ENCODE measurements at regions not wholly inside any gene's neighbourhood (a gene's known extent, or its start where the extent isn't known, plus 50 kb on each side); places are given as distances from the start of the nearest gene placed in this dataset.
A peak's percentile ranks its signal among the peaks of the same experiment; 100 is the strongest.

DNA sequence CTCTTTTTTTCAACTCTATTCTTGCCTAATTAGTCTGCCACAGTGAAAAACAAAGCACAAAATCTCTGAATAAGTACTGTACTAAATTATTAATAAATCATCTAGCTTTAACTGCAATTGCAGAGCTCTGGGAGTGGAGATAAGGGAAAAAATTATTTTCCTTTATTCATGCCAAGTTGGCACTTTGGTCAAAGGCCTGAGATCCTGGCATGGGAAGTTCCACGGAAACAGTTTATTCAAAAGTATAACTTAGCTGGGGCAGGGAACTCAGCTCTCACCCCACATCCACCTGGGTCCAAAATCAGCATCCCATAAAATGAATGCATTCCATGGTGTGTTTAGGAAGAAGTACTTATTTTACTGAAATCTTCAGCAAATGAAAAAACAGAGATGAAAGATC is 185.2 kb upstream of the APCDD1 start:
- peaks cover 0 to 5% (median 5%) of the 10 kb centered on the region in 3 donors for H3K4me1 ChIP-seq (ENCODE audit: control insufficient read depth in 3 of 3, insufficient read depth in 3 of 3, low read length in 3 of 3)
- H3K9ac ChIP-seq (ENCODE audit: low read depth in 1 of 3, low read length in 3 of 3), result no peak overlapping the region
- no peak overlapping the region for H3K27ac ChIP-seq (ENCODE audit: low read depth, low read length)
- H3K27me3 ChIP-seq (ENCODE audit: control insufficient read depth in 3 of 3, insufficient read depth in 3 of 3, low read length in 3 of 3), result no peaks in the 10 kb centered on the region
- H3K9me3 ChIP-seq (ENCODE audit: control insufficient read depth in 3 of 3, low read length in 3 of 3), result no peaks in the 10 kb centered on the region
- no peak overlapping the region for H3K4me3 ChIP-seq (ENCODE audit: low read length in 3 of 3)
- H3K36me3 ChIP-seq (ENCODE audit: control insufficient read depth in 3 of 3, insufficient read depth in 3 of 3, low read length in 3 of 3), result no peaks in the 10 kb centered on the region

DNA sequence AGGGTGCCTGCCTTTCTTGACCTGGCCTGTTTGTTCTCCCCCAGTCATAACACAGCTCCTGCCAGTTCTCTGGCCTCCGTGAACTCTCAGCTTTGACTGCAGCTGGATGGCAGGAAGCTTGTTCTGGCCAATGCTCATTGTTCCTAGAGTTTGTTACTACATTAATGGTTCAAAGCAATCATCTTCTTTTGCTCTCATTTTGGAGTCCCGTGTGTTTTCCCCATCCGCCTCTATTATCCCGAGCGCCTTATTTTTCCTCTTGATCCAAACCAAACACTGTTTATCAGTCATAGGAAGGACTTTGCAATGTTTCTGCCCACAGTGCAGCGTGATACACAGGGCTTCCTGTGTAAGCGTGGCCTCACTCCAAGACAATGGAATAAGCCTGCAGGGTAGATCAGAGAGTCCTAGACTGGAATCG is 184.3 kb upstream of the APCDD1 start:
- Histone ChIP-seq H3K4me1 (ENCODE audit: control insufficient read depth in 3 of 3, insufficient read depth in 3 of 3, low read length in 3 of 3) (peaks cover 0 to 5% (median 5%) of the 10 kb centered on the region in 3 donors), H3K36me3 (ENCODE audit: control insufficient read depth in 3 of 3, insufficient read depth in 3 of 3, low read length in 3 of 3) (no peaks in the 10 kb centered on the region), H3K27me3 (ENCODE audit: control insufficient read depth in 3 of 3, insufficient read depth in 3 of 3, low read length in 3 of 3) (no peaks in the 10 kb centered on the region), H3K9me3 (ENCODE audit: control insufficient read depth in 3 of 3, low read length in 3 of 3) (no peaks in the 10 kb centered on the region), H3K4me3 (ENCODE audit: low read length in 3 of 3) (no peak overlapping the region), H3K27ac (ENCODE audit: low read depth, low read length) (no peak overlapping the region), H3K9ac (ENCODE audit: low read depth in 1 of 3, low read length in 3 of 3) (no peak overlapping the region)

DNA sequence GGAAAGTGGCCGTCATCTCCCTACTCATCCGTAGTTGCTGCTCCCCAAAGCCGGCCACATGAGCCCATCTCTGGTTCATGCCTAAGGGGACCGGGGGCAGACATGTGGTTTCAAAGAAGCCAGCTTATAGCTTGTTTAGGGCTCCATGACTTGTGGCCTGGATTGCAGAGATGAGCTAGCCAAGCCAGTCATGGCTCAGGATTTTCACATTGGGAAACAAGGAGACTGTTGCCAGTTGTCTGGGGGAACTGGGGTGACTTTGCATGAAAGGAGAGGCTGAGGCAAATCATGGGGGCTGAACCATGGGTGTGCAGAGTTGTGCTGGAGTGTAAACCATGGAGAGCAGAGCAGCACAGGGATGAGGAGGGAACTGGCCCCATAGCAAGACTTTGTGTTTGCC is 183.0 kb upstream of the APCDD1 start:
- no peak overlapping the region for H3K9ac ChIP-seq (ENCODE audit: low read depth in 1 of 3, low read length in 3 of 3)
- no peak overlapping the region for H3K4me3 ChIP-seq (ENCODE audit: low read length in 3 of 3)
- no peaks in the 10 kb centered on the region for H3K27me3 ChIP-seq (ENCODE audit: control insufficient read depth in 3 of 3, insufficient read depth in 3 of 3, low read length in 3 of 3)
- H3K36me3 ChIP-seq (ENCODE audit: control insufficient read depth in 3 of 3, insufficient read depth in 3 of 3, low read length in 3 of 3), result no peaks in the 10 kb centered on the region
- H3K4me1 ChIP-seq (ENCODE audit: control insufficient read depth in 3 of 3, insufficient read depth in 3 of 3, low read length in 3 of 3), result peaks cover 0 to 5% (median 5%) of the 10 kb centered on the region in 3 donors
- no peaks in the 10 kb centered on the region for H3K9me3 ChIP-seq (ENCODE audit: control insufficient read depth in 3 of 3, low read length in 3 of 3)
- H3K27ac ChIP-seq (ENCODE audit: low read depth, low read length), result no peak overlapping the region

DNA sequence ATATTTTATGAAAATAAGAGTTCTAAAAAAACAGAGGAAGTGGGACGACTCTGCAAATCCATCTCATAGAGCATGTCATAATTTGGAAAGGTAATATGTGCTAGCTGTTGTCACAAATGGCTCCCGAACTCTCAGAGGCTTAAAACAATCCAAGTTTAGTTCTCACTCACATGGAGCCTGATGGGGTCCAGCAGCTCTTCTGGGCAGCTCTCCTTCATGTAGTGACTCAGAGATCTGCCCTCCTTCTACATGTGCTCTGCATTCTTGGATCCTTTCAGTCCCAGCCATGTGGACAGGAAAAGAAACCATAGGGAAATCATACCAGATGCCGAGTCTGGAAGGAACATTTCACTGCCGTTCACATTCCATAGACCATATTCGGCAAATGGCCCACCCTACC is 180.1 kb upstream of the APCDD1 start:
- H3K9me3 ChIP-seq (ENCODE audit: control insufficient read depth in 3 of 3, low read length in 3 of 3), result no peaks in the 10 kb centered on the region
- H3K4me1 ChIP-seq (ENCODE audit: control insufficient read depth in 3 of 3, insufficient read depth in 3 of 3, low read length in 3 of 3), result peaks cover 0 to 5% (median 5%) of the 10 kb centered on the region in 3 donors
- no peak overlapping the region for H3K4me3 ChIP-seq (ENCODE audit: low read length in 3 of 3)
- H3K9ac ChIP-seq (ENCODE audit: low read depth in 1 of 3, low read length in 3 of 3), result no peak overlapping the region
- no peaks in the 10 kb centered on the region for H3K36me3 ChIP-seq (ENCODE audit: control insufficient read depth in 3 of 3, insufficient read depth in 3 of 3, low read length in 3 of 3)
- H3K27ac ChIP-seq (ENCODE audit: low read depth, low read length), result no peak overlapping the region
- H3K27me3 ChIP-seq (ENCODE audit: control insufficient read depth in 3 of 3, insufficient read depth in 3 of 3, low read length in 3 of 3), result no peaks in the 10 kb centered on the region

DNA sequence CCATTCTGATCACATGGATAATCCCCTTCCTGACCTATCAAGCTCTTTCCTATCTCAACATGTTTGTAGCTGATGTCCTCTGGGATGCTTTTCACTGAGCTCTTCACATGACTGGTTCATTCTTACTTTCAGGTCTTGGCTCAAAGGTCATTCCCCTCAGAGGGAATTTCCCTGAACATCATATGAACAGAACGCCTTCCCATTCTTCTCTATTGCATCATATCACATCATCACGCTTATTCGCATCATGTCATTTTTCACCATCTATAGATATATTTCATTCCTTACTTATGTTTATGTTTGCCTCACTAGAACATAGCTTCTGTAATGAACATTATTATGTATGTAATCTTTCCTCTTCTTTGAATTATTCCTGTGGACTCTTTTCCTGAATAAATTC is 178.9 kb upstream of the APCDD1 start:
- no peaks in the 10 kb centered on the region for H3K9me3 ChIP-seq (ENCODE audit: control insufficient read depth in 3 of 3, low read length in 3 of 3)
- H3K4me3 ChIP-seq (ENCODE audit: low read length in 3 of 3), result no peak overlapping the region
- no peaks in the 10 kb centered on the region for H3K36me3 ChIP-seq (ENCODE audit: control insufficient read depth in 3 of 3, insufficient read depth in 3 of 3, low read length in 3 of 3)

DNA sequence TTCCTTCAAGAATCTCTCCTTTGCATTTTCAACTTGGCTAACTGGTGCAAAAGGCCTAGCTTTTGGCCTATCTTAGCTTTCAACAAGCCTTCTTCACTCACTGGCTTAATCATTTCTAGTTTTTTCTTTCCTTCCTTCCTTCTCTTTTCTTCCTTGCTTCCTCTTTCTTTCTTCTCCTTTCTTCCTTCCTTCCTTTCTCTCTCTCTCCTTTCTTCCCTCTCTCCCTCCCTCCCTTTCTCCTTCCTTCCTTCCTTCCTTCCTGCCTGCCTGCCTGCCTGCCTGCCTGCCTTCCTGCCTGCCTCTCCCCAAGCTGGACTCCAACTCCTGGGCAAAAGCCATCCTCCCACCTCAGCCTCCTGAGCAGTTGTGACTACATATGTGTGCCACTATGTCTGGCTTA is 176.2 kb upstream of the APCDD1 start:
- H3K4me3 ChIP-seq (ENCODE audit: low read length in 3 of 3), result no peak overlapping the region
- H3K9ac ChIP-seq (ENCODE audit: low read depth in 1 of 3, low read length in 3 of 3), result no peak overlapping the region
- H3K4me1 ChIP-seq (ENCODE audit: control insufficient read depth in 3 of 3, insufficient read depth in 3 of 3, low read length in 3 of 3), result peaks cover 0 to 3% (median 0%) of the 10 kb centered on the region in 3 donors
- H3K9me3 ChIP-seq (ENCODE audit: control insufficient read depth in 3 of 3, low read length in 3 of 3), result no peaks in the 10 kb centered on the region
- H3K36me3 ChIP-seq (ENCODE audit: control insufficient read depth in 3 of 3, insufficient read depth in 3 of 3, low read length in 3 of 3), result no peaks in the 10 kb centered on the region
- no peak overlapping the region for H3K27ac ChIP-seq (ENCODE audit: low read depth, low read length)
- H3K27me3 ChIP-seq (ENCODE audit: control insufficient read depth in 3 of 3, insufficient read depth in 3 of 3, low read length in 3 of 3), result no peaks in the 10 kb centered on the region

More for the DNA sequence above, 178.9 kb upstream of the APCDD1 start:
- Histone ChIP-seq H3K4me1 (ENCODE audit: control insufficient read depth in 3 of 3, insufficient read depth in 3 of 3, low read length in 3 of 3) (peaks cover 0 to 3% (median 2%) of the 10 kb centered on the region in 3 donors), H3K27me3 (ENCODE audit: control insufficient read depth in 3 of 3, insufficient read depth in 3 of 3, low read length in 3 of 3) (no peaks in the 10 kb centered on the region), H3K27ac (ENCODE audit: low read depth, low read length) (no peak overlapping the region), H3K9ac (ENCODE audit: low read depth in 1 of 3, low read length in 3 of 3) (no peak overlapping the region)

DNA sequence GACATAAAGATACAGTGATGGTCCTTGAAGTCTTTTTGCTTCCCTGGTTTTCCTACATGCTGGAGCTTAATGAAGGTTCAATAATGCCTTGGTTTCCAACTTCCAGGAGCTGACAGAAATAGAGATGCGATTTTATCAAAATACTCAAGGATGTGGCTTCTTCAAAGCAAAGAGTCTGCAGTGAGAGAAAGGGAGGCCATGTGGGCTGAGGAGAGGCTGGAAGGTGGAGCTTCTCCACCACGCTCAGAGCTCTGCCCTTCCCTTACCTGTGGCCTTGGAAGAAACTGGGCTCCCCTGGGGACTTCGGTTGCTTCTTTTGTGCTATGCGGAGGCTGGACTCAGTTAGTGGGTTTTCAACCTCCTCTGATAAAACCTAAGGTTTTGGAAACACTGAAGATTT is 175.0 kb upstream of the APCDD1 start:
- Histone ChIP-seq H3K9ac (ENCODE audit: low read depth in 1 of 3, low read length in 3 of 3) (no peak overlapping the region), H3K4me1 (ENCODE audit: control insufficient read depth in 3 of 3, insufficient read depth in 3 of 3, low read length in 3 of 3) (peaks cover 0 to 3% (median 0%) of the 10 kb centered on the region in 3 donors), H3K4me3 (ENCODE audit: low read length in 3 of 3) (no peak overlapping the region), H3K27me3 (ENCODE audit: control insufficient read depth in 3 of 3, insufficient read depth in 3 of 3, low read length in 3 of 3) (no peaks in the 10 kb centered on the region), H3K9me3 (ENCODE audit: control insufficient read depth in 3 of 3, low read length in 3 of 3) (no peaks in the 10 kb centered on the region), H3K36me3 (ENCODE audit: control insufficient read depth in 3 of 3, insufficient read depth in 3 of 3, low read length in 3 of 3) (no peaks in the 10 kb centered on the region), H3K27ac (ENCODE audit: low read depth, low read length) (no peak overlapping the region)

DNA sequence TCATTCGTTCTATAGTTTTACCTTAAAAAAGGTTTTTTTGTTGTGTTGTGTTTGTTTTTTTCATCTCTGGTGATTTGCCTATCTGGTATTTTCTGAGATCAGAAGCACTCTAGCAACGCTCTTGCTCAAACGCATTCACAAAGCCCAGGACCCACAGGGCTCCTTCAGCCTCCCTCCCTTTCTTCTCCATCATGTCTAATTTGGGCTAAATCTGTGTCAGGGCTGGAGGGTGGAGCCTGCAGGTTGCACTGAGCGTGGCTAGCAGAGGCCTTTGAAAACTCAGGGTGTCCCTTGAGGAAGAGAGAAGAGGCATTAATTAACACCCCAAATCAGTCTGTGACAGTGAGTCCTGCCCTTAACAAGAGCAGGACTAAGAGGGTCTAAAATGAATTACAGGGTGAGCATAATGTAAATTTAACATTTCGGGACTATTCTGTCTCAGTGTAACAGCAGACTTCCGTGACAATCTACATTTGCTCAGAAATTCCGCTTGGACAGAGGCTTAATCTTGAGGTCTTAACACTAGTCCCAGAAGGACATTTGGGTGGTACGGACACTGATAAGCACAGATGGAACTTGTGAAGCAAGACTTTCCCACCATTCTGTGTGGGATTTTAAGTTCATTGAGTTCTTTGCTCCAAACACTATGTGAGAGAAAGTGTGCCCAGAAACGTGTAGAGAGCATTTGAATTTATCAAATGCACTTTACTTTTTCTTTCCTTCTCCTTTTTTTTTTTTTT is 174.4 kb upstream of the APCDD1 start:
- Histone ChIP-seq H3K27ac (ENCODE audit: low read depth, low read length) (no peak overlapping the region), H3K9ac (ENCODE audit: low read depth in 1 of 3, low read length in 3 of 3) (no peak overlapping the region), H3K27me3 (ENCODE audit: control insufficient read depth in 3 of 3, insufficient read depth in 3 of 3, low read length in 3 of 3) (no peaks in the 10 kb centered on the region), H3K4me3 (ENCODE audit: low read length in 3 of 3) (no peak overlapping the region), H3K36me3 (ENCODE audit: control insufficient read depth in 3 of 3, insufficient read depth in 3 of 3, low read length in 3 of 3) (no peaks in the 10 kb centered on the region), H3K9me3 (ENCODE audit: control insufficient read depth in 3 of 3, low read length in 3 of 3) (no peaks in the 10 kb centered on the region), H3K4me1 (ENCODE audit: control insufficient read depth in 3 of 3, insufficient read depth in 3 of 3, low read length in 3 of 3) (peaks cover 0 to 5% (median 0%) of the 10 kb centered on the region in 3 donors)

DNA sequence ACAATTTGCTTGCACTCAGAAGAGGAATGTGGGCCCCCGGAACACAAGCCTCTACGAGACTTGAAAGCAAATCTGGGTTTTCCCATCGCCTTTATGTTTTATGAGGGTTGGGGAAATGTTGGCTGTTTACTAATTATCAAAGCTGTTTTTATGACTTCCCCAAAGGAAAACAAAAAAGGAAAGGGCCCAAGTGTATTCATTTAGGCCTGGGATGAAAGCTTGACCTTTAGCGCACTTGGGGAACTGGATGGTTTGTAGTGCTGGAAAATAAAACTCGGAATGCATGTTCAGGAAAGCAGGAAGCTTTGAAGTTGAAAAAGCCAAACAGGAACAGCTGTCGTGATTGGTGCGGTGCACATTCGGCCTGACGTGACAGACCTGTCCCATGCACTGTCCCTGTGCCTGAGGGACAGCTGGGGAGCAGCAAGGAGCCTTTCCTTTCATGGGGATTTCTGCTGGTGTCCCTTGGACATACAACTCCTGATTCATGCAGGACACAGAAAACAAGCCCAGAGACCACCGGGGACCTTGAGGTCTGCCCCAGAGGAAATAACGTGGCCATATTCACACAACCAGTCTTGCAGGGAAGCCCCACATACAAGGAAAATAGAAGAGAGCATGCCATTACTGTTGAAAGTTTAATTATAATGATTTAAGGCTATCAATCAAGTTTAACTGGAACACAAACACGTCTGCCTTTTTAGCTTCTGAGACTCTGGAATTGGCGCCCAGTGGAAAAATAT is 169.7 kb upstream of the APCDD1 start:
- Histone ChIP-seq H3K27ac (ENCODE audit: low read depth, low read length) (peak overlapping the region; percentile 30), H3K4me1 (ENCODE audit: control insufficient read depth in 3 of 3, insufficient read depth in 3 of 3, low read length in 3 of 3) (peaks cover 0 to 5% (median 0%) of the 10 kb centered on the region in 3 donors), H3K27me3 (ENCODE audit: control insufficient read depth in 3 of 3, insufficient read depth in 3 of 3, low read length in 3 of 3) (no peaks in the 10 kb centered on the region), H3K36me3 (ENCODE audit: control insufficient read depth in 3 of 3, insufficient read depth in 3 of 3, low read length in 3 of 3) (no peaks in the 10 kb centered on the region), H3K4me3 (ENCODE audit: low read length in 3 of 3) (no peak overlapping the region), H3K9me3 (ENCODE audit: control insufficient read depth in 3 of 3, low read length in 3 of 3) (peaks cover 0 to 3% (median 2%) of the 10 kb centered on the region in 3 donors), H3K9ac (ENCODE audit: low read depth in 1 of 3, low read length in 3 of 3) (no peak overlapping the region)

DNA sequence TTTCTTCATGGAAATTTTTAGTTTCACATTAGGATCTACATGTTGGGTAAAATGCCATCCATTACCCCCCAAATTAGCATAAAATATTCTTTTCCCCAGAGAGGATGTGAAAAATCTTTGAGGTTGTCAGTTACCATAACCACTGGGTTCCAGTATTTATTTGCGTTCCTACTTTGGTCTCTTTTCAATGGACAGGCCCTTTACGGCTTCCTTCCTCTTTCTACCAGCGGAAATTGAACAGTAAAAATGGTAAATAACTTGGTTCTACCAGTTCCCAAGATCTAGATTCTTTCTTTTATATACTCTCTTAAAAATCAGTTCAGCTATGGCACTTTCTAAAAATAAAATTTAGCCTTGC is 169.2 kb upstream of the APCDD1 start:
- no peak overlapping the region for H3K9ac ChIP-seq (ENCODE audit: low read depth in 1 of 3, low read length in 3 of 3)
- H3K9me3 ChIP-seq (ENCODE audit: control insufficient read depth in 3 of 3, low read length in 3 of 3), result peaks cover 0 to 3% (median 2%) of the 10 kb centered on the region in 3 donors
- H3K36me3 ChIP-seq (ENCODE audit: control insufficient read depth in 3 of 3, insufficient read depth in 3 of 3, low read length in 3 of 3), result no peaks in the 10 kb centered on the region
- no peaks in the 10 kb centered on the region for H3K27me3 ChIP-seq (ENCODE audit: control insufficient read depth in 3 of 3, insufficient read depth in 3 of 3, low read length in 3 of 3)
- no peak overlapping the region for H3K4me3 ChIP-seq (ENCODE audit: low read length in 3 of 3)
- peaks cover 0 to 5% (median 4%) of the 10 kb centered on the region in 3 donors for H3K4me1 ChIP-seq (ENCODE audit: control insufficient read depth in 3 of 3, insufficient read depth in 3 of 3, low read length in 3 of 3)
- no peak overlapping the region for H3K27ac ChIP-seq (ENCODE audit: low read depth, low read length)

All from skeletal muscle tissue (tissue), 3 donors.